LNCAP (cell line): ENCODE measurements at regions not wholly inside any gene's neighbourhood (a gene's known extent, or its start where the extent isn't known, plus 50 kb on each side); places are given as distances from the start of the nearest gene placed in this dataset.

Source experiments
- CTCF ChIP-seq: fragments of 450-650 bp; IDR thresholded peaks from 2 replicates; pipeline ENCODE4 v1.5.1; 2017; ENCODE audit warnings: mild to moderate bottlenecking

DNA sequence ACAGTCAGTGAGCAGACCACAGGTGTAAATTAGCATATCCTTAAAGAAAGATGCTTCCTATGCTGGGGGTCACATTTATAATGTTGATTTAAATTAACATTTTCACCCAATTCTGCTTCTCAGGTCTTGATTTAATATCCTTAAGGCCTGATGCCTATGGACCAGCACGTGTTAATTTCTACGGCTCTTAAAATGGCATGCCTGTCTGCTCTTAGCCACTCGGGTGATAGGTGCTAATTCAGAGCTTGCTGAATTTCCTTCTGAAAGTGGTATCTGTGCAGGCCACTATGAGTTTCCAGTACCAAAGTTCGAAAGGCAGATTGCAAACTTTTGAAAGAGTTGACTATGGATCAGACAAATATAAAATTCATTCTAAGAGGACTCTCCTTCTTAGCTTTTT lies 487.4 kb upstream of the ADGRL2 start:
- TF ChIP-seq CTCF: no peak

DNA sequence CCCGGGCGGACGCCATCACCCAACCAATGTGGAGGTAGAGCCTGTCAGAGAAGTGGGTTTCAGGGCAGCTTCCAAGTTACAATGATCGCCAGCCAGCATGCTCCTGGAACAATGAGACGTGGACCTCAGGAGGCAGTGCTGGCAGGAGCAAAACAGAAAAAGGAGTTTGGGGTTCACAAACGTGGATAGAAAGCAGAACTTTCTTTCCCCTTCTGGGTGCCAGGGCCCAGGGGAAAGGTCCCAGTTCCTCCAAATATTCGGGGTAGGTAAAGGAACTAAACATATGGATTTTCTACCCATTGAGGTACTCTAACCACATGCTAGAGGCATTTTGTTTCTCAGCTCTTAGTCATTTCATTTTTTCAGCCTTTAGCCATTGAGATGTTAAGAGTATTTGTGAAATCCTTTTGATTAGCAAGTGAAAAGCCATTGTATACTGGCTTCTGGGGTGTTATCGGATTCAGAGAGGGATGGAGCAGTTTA lies 488.4 kb upstream of the ADGRL2 start:
- TF ChIP-seq CTCF: no peak

GRCh38 chr1:81310250-81310649 lies 490.5 kb upstream of the ADGRL2 start:
- no peak for TF ChIP-seq CTCF

GRCh38 chr1:81308191-81308590 lies 492.5 kb upstream of the ADGRL2 start:
- no peak for TF ChIP-seq CTCF

GRCh38 chr1:81307786-81308185 lies 492.9 kb upstream of the ADGRL2 start:
- TF ChIP-seq CTCF: no peak

- peak; percentile 67 for TF ChIP-seq CTCF
Measured at GRCh38 chr1:81305997-81306452, 494.7 kb upstream of the ADGRL2 start.

- TF ChIP-seq CTCF: no peak
Measured at GRCh38 chr1:81304187-81304586, 496.5 kb upstream of the ADGRL2 start.

DNA sequence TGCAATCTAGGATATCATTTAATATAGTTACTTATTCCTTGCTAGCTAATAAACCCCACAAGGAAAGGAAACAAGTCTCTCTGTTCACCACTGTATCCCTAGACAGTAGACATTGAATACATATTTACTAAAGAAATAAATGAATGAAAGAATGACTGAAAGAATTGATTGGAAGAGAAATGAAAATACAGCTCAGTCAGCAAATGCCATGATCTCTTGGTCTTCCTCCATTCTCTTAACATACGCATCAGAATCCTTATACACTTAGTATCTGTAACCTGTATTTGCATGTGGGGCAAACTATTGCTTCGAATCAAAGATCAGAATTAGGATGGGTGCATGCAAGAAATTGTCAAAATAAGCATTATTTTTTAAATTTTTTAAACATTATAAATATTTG lies 500.8 kb upstream of the ADGRL2 start:
- TF ChIP-seq CTCF: no peak
